ENCODE measurements at regions not wholly inside any gene's neighbourhood (a gene's known extent, or its start where the extent isn't known, plus 50 kb on each side); places are given as distances from the start of the nearest gene placed in this dataset.
A peak's percentile ranks its signal among the peaks of the same experiment; 100 is the strongest.

- TF ChIP-seq, protein P1, sequence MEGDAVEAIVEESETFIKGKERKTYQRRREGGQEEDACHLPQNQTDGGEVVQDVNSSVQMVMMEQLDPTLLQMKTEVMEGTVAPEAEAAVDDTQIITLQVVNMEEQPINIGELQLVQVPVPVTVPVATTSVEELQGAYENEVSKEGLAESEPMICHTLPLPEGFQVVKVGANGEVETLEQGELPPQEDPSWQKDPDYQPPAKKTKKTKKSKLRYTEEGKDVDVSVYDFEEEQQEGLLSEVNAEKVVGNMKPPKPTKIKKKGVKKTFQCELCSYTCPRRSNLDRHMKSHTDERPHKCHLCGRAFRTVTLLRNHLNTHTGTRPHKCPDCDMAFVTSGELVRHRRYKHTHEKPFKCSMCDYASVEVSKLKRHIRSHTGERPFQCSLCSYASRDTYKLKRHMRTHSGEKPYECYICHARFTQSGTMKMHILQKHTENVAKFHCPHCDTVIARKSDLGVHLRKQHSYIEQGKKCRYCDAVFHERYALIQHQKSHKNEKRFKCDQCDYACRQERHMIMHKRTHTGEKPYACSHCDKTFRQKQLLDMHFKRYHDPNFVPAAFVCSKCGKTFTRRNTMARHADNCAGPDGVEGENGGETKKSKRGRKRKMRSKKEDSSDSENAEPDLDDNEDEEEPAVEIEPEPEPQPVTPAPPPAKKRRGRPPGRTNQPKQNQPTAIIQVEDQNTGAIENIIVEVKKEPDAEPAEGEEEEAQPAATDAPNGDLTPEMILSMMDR (IDR thresholded peaks at IDR 0.05): no peak
- intact Hi-C loops (cut with DNase I; ENCODE audit: low total_unique reads): no loop called here
- Histone ChIP-seq H3K36me3 (no peaks in the 10 kb centered on the region), H3K9me3 (no peaks in the 10 kb centered on the region), H3K4me3 (no peak overlapping the region), H3K4me1 (peaks cover 0 to 17% (median 1%) of the 10 kb centered on the region in 4 donors), H3K27ac (no peak overlapping the region), H3K27me3 (no peaks in the 10 kb centered on the region)
- no peak for DNase-seq
Observed at GRCh38 chr12:20257311-20257710, 111.0 kb upstream of the PDE3A start.

DNA sequence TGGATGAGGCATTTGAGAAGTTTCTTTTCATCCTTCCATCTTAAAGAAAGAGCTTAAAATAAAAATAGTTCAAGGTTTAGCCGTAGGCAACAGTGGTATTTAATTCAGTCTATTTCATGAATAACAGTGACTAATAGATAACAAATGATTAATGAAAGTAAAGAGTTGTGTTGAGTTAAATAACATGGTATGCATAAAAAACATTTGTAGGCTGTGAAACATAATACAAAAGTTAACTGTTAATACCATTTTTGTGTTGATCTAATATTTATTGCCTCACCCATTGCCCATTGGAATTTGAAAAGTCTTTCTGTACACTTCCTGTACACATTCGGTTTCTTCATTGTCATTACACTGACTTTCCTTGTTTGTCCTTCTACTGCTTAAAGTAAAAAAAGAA is 108.6 kb upstream of the PDE3A start:
- no peaks in the 10 kb centered on the region for H3K9me3 ChIP-seq
- H3K4me1 ChIP-seq: peaks cover 0 to 17% (median 1%) of the 10 kb centered on the region in 4 donors
- intact Hi-C loops (cut with DNase I; ENCODE audit: low total_unique reads): no loop called here
- no peaks in the 10 kb centered on the region for H3K36me3 ChIP-seq
- TF ChIP-seq, protein P1 (IDR thresholded peaks at IDR 0.05): no peak
- no peaks in the 10 kb centered on the region for H3K27me3 ChIP-seq
- no peak overlapping the region for H3K27ac ChIP-seq
- H3K4me3 ChIP-seq: no peak overlapping the region
- no peak for DNase-seq

DNA sequence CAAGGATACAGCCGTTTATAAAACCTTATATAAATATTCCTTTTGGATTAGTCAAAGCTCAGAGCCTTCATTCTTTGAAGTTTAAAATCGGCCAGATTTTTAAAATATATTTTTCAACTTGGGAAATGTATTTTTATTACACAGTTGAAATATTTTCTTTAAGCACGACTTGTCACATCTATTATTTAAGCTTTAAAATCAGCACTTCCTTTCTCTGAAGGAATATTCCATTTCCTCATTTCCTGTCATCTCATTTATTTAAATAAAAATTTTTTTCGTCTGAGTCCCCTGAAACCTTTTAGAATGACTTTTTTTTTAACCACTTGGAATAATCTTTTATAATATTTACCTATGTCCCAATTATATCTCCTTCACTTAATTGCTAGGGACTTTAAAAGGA is 107.5 kb upstream of the PDE3A start:
- intact Hi-C loops (cut with DNase I; ENCODE audit: low total_unique reads): no loop called here
- Histone ChIP-seq H3K36me3 (no peaks in the 10 kb centered on the region), H3K4me3 (no peak overlapping the region), H3K9me3 (no peaks in the 10 kb centered on the region), H3K27me3 (no peaks in the 10 kb centered on the region), H3K27ac (peak overlapping the region; percentile 3 to 13), H3K4me1 (peaks cover 0 to 17% (median 1%) of the 10 kb centered on the region in 4 donors)
- TF ChIP-seq, protein P1 (IDR thresholded peaks at IDR 0.05): no peak
- DNase-seq: no peak

DNA sequence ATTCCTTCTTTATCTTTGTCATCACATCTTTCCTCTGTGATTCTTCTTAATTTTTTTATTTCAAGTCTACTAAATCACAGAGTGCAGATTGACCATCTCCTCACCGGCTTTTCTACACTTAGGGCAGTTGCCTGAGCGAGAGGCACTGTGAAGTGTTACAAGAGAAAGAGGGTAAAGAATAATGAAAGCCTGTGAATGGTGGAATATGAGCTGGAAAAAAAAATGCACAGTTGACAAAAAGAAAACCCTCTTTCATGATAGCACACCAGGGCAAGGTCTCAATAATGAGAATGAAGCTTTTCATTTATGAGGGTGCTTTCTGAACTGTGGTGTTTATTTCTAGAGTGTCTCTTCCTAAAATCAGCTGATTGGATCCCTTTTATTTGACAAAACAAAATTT is 106.2 kb upstream of the PDE3A start:
- H3K27me3 ChIP-seq: no peaks in the 10 kb centered on the region
- peaks cover 0 to 17% (median 1%) of the 10 kb centered on the region in 4 donors for H3K4me1 ChIP-seq
- no peak for DNase-seq
- no peaks in the 10 kb centered on the region for H3K9me3 ChIP-seq
- TF ChIP-seq, protein P1 (IDR thresholded peaks at IDR 0.05): no peak
- no peaks in the 10 kb centered on the region for H3K36me3 ChIP-seq
- H3K27ac ChIP-seq: no peak overlapping the region
- no peak overlapping the region for H3K4me3 ChIP-seq
- intact Hi-C loops (cut with DNase I; ENCODE audit: low total_unique reads): no loop called here

DNA sequence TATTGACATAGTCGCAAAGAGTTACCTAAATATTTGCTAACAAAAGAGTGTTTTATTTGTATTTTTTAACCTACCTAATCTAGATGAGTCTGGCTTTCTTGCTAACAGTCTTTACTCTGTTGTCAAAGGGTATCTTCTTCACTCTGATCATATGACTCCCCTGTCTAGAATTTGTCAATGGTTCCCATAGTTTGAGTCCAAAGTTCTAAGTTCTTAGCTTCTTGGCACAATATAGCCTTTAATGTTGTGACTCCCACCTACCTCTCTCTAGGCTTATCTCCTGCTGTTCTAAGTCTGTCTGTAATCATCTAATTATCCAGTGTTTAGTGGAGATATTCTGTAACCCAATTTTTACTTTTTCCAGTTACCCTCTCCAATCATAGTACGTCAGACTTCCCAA is 104.3 kb upstream of the PDE3A start:
- Histone ChIP-seq H3K4me1 (peaks cover 0 to 5% (median 1%) of the 10 kb centered on the region in 4 donors), H3K4me3 (no peak overlapping the region), H3K36me3 (no peaks in the 10 kb centered on the region), H3K27me3 (no peaks in the 10 kb centered on the region), H3K9me3 (no peaks in the 10 kb centered on the region), H3K27ac (no peak overlapping the region)
- no peak for DNase-seq
- TF ChIP-seq, protein P1 (IDR thresholded peaks at IDR 0.05): no peak
- intact Hi-C loops (cut with DNase I; ENCODE audit: low total_unique reads): no loop called here

DNA sequence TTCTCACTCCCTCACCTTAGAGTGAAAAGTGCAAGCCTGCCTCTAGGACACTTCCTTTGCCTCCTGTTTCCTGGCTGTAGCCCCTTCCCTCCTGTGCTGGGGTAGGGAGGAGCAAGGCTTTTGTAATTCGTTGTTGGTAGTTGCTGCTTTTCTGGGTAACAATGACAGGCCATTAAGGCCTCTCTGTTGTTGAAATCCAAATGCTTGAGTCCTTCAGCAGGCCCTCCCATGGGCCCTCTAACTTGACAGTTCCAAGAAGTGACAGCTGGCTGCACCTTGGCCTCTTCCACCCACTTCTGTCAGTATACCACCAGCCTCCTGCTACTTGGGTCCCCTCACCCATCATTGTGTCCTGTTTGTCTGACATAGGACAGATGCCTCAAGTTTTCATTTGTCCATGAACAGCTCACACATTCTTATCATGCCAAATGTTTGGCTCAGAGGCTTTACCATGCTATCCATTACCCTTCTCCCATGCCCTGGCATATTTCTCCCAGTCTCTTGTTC is 103.7 kb upstream of the PDE3A start:
- no peaks in the 10 kb centered on the region for H3K36me3 ChIP-seq
- no peak overlapping the region for H3K4me3 ChIP-seq
- intact Hi-C loops (cut with DNase I; ENCODE audit: low total_unique reads): no loop called here
- no peaks in the 10 kb centered on the region for H3K9me3 ChIP-seq
- no peaks in the 10 kb centered on the region for H3K27me3 ChIP-seq
- no peak for DNase-seq
- peaks cover 0 to 3% (median 1%) of the 10 kb centered on the region in 4 donors for H3K4me1 ChIP-seq
- no peak overlapping the region for H3K27ac ChIP-seq
- TF ChIP-seq, protein P1 (IDR thresholded peaks at IDR 0.05): no peak
